NCI-H146 treated with DMSO at 0.1 percent for 48 hours (cell line): ENCODE measurements at regions not wholly inside any gene's neighbourhood (a gene's known extent, or its start where the extent isn't known, plus 50 kb on each side); places are given as distances from the start of the nearest gene placed in this dataset.

ENCODE experiments used
- DNase-seq: peaks from one replicate; lab custom pipeline; 2025; ENCODE audit not compliant: unreplicated experiment; lab: John Stamatoyannopoulos, UW

DNA sequence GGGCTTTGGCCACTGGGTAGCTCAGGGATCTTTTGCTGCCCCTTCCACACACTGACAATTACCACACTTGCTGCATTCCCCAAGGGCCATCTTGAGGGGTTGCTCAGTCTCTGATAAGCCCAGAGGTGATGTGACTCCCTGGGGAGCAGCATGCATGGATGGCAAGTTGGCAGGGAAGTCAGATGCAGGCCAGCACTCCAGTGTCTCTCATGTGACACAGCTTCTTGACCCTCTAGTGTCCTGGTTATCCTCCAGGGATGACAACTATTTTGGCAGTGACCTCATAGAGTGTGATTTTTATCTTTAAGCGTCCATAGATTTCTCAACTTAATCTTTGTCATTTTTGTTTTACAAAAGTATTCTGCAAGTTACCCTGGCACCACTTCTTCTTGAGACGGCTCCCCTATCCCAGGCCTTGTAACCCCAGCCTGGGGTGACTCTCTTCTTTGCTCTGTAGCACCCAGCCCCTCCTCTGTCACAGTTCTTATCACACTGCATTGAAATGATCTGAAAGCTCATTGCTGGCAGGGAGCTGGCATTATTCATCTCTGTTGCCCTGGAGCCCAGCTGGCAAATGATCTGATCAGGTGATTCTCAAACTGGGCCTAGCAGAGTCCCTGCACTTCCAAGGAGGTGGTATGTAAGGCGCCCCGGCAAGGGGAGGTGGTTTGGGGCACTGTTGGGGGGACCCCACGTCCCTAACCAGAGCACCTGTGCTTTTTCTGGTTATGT is 72.6 kb downstream of the TENT5C start:
- no peak for DNase-seq

- DNase-seq, result no peak
Measured at GRCh38 chr1:117679299-117679698, 73.5 kb downstream of the TENT5C start.

DNA sequence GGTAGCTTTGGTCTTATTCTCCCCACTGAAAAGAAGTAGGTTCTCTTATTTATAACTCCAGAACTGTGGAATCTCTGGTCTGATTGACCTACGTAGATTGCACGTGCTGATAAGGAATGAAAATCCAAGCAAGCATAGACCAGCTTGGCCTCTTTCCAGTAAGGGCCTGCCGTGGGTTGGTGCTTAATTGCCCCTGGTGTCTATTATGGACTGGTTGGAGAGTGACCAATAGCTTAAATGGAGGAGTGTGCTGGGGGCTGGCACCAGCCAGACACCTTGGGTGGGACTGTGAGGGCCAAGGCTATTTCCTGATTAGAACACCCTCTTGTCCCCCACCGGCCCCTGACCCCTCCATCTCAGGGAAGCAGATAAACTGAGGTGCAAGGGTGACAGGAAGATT is 74.0 kb downstream of the TENT5C start:
- DNase-seq, result no peak

DNA sequence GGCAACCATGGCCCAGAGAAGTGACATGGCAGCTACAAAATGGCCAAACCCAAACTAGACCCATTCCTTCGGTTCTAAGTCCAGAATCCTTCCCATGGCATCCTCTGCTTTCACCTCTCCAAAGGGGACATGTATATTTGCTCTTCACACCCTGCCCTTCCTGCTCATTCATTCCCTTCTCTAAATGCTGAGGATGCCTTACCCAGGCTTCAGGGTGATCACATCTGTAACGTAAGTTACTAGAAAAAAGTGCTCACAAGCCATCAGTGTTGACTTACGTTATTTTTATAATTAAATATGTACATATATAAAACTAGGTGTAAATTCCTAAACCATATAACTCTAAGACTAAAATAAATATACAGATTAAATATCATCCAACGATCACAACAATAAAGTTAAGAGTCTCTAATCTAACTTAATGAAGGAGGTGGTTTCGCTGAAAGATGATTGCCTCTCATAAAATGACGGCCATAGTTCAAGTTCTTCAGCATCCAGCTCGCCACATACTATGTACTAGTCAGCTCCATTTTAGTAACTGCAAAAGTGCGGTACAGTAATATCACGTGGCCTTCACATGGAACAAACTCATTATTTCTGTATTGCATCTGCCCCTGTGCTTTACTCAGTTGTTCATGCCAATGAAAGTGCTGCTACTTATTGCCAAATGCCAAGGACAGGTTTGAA is 74.6 kb downstream of the TENT5C start:
- DNase-seq, result no peak

DNA sequence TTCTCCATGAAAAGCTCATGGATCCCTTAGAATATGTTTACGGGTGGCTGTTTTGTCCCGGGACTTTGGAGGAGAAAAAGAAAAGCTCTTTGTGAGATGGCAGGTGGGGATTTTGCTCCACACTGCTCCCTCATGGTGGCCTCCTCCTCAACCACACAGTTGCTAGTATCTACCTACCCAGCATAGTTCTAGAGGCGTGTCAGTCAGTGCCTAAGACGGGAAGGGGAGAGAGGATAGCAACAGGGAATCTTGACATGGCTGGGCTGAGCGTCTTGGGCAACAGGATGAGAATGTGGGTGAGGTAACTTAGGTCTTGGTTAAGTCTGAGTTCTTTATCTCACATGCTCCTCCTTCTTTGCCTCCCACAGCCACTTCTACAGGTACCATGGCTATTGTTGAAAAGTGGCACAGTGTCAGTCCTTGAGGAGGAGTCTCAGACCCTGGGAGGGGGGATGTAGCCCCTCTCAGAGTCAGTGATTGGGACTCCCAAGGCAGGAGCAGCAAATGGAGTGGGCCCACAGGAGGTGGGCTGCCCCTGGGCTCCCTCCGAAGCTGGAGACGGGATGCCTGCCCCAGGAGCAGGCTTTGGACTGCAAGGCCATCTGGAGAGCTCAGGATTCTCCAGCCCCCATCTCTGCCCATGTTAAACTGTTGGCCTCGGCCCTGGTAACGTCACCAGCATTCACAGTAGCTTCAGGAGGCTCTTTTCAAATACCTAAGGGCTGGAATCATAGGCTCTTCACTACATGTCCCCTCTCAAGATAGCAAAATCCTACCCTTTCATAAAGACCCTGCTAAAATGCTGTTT is 75.4 kb downstream of the TENT5C start:
- no peak for DNase-seq

DNA sequence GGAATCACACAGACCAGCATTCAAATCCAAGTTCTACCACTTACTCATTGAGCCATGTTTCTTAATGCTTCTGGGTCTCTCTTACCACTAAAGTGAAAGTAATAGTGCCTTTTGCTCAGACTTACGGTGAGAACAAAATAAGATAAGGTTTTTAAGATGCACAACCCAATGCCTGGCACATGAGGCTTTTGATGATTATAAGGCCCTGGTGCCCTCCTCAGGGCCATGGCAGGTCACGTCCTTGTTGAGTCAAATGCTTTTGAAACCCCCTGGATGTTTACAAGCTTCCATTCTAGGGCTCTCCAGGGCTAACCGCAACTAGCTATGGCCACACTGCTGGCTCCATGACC is 76.0 kb downstream of the TENT5C start:
- DNase-seq, result no peak

DNA sequence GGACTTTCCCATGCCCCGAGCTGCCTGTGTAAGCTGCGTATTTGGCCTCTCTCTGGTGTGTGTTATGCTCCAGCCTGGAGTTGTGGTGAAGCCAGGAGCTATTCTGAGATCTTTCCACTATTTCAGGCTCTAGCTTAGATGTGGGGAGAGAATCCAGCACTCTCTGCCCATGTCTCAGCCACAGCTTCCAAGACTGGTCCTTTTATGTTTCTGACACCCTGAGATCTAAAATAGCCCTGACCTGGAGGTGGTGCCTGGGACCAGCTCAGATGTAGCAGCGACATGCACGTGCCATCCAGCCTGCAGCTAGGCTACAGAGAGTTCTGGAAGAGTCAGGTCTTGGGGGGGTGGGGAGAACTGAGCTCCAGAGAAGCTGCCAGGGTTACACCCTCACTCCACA is 76.5 kb downstream of the TENT5C start:
- DNase-seq, result no peak

- DNase-seq, result no peak
Measured at GRCh38 chr1:117683571-117684285, 77.9 kb downstream of the TENT5C start.

- no peak for DNase-seq
Measured at GRCh38 chr1:117685936-117686806, 80.3 kb downstream of the TENT5C start.

DNA sequence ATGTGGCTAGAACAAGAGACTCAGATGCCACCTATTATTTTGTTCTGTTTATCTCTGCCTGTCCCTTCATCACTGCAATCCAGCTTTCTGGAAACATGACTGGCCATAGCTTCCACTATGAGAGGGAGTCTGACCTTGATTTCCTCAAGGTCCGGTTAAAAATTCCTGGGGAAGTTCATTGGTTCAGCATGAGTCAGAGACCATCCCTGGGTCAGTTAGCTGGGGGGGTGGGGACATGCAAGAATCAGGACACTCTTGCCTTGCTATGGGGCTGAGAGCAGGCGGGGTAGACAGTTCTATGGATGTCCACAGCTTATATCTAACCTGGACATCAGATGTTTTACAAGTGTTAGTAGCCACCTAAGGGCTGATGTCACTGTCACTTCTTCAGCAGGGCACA is 81.1 kb downstream of the TENT5C start:
- DNase-seq, result no peak

DNA sequence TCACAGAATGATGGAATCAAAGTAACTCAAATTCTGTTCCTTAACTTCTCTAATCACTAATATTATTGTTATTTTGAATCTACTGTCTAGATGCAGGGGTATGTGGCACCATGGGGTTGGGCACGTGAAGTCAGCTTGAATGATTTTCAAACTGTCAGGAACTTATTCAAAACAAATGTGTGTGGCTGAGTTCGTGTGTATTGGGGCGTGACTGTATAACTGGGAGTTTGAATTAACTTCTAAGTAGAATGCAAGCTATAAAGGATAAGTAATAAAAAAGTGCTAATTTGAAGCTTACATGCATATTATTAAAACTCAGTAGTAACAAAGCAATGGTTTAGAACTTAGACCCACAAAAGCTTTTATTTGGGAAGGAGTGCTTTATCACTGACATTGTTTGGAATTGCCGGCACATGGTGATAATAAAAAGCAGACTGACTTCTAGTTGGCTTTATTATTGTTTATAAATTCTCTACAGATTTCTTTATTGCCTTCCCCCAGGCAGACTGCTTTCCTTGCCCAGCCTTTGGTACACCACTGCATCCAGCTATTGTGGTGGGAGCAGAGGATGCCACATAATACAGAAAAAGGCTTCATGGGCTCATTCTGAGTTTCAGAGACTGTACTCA is 84.3 kb downstream of the TENT5C start:
- DNase-seq, result no peak

- DNase-seq, result no peak
Measured at GRCh38 chr1:117691942-117692341, 86.1 kb downstream of the TENT5C start.

GRCh38 chr1:117694543-117694942 is 88.7 kb downstream of the TENT5C start:
- no peak for DNase-seq

GRCh38 chr1:117695796-117696490 is 90.1 kb downstream of the TENT5C start:
- no peak for DNase-seq

DNA sequence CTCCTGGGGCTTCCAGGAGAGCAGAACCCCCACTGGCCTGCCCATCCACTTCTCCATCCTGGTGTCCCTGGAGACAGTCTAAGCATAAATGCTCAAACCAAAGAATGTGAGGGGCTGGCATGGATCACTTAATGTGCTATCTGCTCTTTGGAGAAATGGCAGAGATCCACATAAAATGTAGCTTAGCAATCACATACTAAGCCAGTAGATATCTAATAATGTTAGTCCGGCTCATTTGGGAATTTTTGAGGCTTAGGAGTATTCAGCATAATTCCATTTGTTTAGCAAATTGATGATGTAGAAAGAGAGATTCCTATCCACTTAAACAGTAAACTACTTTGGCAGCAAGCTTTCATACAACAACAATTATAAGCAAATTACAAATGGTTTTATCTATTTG is 90.7 kb downstream of the TENT5C start:
- no peak for DNase-seq

GRCh38 chr1:117697220-117697781 is 91.5 kb downstream of the TENT5C start:
- no peak for DNase-seq

DNA sequence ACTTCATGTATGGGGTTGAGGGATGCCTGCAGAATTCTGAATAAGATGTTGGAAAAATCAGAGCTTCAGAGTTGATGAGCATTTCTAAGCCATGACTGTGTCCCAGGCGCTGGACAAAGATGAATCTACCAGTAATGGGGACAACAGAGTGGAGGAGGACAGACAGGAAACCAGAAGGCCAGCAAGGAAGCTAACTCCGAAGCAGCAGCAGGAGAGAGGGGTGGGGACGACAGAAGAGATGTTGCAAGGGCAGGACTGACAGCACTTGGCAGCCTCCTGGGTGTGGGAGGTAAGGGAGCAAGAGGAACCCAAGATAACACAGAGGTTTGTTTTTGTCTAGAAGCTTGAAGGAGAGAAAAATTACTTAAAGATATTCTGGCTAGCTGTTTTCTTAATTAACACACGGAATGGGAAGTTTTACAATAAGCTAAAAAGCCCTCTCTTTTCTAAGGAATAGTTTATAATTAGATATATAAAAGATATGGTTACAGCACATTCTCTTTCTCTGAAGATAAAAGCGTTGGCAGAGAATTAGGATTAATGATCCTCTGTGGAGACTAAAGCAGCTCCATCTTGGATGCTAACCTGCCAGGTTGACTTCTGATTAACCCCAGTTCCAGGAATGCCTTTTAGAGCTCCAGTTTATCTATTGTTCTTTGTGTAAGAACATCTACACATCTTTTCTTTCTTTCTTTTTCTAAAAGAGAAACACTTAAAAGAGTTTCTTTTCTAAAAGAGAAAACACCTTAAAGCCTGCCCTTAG is 92.7 kb downstream of the TENT5C start:
- DNase-seq, result no peak

DNA sequence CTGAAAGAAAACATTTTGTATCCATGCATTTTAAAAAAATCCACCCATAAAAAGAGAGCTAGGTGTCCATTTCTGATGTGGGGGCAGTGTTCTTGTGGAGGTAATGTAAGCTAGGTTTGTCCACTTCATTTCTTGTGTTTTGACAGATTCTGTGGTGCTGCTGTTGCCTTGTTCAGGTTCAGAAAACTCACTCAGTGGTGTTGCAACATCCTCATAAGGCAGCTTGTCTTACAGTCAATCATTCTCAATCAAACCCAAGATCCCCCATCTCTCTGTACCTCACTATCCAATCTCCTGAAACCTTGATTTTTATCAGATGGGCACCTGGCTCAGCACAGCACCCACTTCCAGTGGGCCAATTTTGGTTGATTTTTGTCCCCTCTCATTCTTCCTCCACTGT is 94.1 kb downstream of the TENT5C start:
- DNase-seq, result no peak
